ENCODE measurements at regions not wholly inside any gene's neighbourhood (a gene's known extent, or its start where the extent isn't known, plus 50 kb on each side); places are given as distances from the start of the nearest gene placed in this dataset.

DNA sequence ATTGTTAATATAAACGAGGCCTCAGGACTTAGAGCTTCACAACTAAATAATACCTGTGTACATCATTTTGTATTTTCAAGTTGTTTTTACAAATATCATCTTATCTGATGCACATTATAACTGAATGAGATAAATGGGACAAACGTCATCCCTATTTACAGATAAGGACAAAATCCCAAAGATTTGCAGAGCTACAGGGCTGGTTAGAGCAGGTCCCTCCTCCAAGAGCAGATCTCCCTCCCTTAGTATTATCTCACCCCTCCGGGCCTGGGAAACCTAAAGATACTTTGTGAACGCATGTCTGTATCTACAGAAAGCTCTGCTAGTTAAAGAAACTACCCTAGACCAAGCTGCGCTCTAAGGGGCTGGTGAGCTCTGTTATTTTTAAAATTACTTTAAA lies 130.4 kb upstream of the PROKR2 start:
- H3K36me3 ChIP-seq (ENCODE audit: control insufficient read depth, insufficient read depth, low read length), result no peaks in the 10 kb centered on the region
- ATAC-seq, result no peak
- BruUV-seq (replicated peaks), result no TSS peak
- TF ChIP-seq POLR2AphosphoS5 (IDR thresholded peaks at IDR 0.05; ENCODE audit: low read depth, low read length) (no peak), SIN3A (IDR thresholded peaks at IDR 0.05; ENCODE audit: borderline replicate concordance, insufficient read depth, low read depth, low read length) (no peak), TCF7L2 (IDR thresholded peaks at IDR 0.05; ENCODE audit: low read depth, low read length) (no peak)
- TF ChIP-seq, protein P1, sequence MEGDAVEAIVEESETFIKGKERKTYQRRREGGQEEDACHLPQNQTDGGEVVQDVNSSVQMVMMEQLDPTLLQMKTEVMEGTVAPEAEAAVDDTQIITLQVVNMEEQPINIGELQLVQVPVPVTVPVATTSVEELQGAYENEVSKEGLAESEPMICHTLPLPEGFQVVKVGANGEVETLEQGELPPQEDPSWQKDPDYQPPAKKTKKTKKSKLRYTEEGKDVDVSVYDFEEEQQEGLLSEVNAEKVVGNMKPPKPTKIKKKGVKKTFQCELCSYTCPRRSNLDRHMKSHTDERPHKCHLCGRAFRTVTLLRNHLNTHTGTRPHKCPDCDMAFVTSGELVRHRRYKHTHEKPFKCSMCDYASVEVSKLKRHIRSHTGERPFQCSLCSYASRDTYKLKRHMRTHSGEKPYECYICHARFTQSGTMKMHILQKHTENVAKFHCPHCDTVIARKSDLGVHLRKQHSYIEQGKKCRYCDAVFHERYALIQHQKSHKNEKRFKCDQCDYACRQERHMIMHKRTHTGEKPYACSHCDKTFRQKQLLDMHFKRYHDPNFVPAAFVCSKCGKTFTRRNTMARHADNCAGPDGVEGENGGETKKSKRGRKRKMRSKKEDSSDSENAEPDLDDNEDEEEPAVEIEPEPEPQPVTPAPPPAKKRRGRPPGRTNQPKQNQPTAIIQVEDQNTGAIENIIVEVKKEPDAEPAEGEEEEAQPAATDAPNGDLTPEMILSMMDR (IDR thresholded peaks at IDR 0.05), result no peak
- TF ChIP-seq, protein P2, sequence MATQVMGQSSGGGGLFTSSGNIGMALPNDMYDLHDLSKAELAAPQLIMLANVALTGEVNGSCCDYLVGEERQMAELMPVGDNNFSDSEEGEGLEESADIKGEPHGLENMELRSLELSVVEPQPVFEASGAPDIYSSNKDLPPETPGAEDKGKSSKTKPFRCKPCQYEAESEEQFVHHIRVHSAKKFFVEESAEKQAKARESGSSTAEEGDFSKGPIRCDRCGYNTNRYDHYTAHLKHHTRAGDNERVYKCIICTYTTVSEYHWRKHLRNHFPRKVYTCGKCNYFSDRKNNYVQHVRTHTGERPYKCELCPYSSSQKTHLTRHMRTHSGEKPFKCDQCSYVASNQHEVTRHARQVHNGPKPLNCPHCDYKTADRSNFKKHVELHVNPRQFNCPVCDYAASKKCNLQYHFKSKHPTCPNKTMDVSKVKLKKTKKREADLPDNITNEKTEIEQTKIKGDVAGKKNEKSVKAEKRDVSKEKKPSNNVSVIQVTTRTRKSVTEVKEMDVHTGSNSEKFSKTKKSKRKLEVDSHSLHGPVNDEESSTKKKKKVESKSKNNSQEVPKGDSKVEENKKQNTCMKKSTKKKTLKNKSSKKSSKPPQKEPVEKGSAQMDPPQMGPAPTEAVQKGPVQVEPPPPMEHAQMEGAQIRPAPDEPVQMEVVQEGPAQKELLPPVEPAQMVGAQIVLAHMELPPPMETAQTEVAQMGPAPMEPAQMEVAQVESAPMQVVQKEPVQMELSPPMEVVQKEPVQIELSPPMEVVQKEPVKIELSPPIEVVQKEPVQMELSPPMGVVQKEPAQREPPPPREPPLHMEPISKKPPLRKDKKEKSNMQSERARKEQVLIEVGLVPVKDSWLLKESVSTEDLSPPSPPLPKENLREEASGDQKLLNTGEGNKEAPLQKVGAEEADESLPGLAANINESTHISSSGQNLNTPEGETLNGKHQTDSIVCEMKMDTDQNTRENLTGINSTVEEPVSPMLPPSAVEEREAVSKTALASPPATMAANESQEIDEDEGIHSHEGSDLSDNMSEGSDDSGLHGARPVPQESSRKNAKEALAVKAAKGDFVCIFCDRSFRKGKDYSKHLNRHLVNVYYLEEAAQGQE (IDR thresholded peaks at IDR 0.05; ENCODE audit: insufficient read depth in 1 of 2, low read depth in 2 of 2, low read length in 1 of 2), result no peak
- DNase-seq (ENCODE audit: low read depth, low spot score), result no peak
- H3K9me3 ChIP-seq (ENCODE audit: control insufficient read depth, insufficient read depth, low read depth, low read length), result no peaks in the 10 kb centered on the region
- ChIA-PET POLR2A (no interaction called here), CTCF (interaction anchor here (2.0 kb wide), 2 partner anchors 44 to 242 kb away, joined by 6 to 8 read pairs; no protein-coding TSS in a partner anchor)
- in situ Hi-C loops (cut with HindIII; ENCODE audit: low pct_unique_long_range_greater_than_20kb, low sequenced_read_pairs) (no loop called here), intact Hi-C loops (cut with micrococcal nuclease; ENCODE audit: unreplicated experiment) (no loop called here)
- no peak overlapping the region for H3K4me3 ChIP-seq (ENCODE audit: low read depth in 2 of 2, low read length in 2 of 2)
- peaks cover 4% of the 10 kb centered on the region for H3K27me3 ChIP-seq (ENCODE audit: control insufficient read depth, insufficient read depth, low read length)
- no peak overlapping the region for H3K27ac ChIP-seq (ENCODE audit: low read length)
- H3K4me1 ChIP-seq (ENCODE audit: control insufficient read depth, insufficient read depth, low read length), result no peaks in the 10 kb centered on the region

DNA sequence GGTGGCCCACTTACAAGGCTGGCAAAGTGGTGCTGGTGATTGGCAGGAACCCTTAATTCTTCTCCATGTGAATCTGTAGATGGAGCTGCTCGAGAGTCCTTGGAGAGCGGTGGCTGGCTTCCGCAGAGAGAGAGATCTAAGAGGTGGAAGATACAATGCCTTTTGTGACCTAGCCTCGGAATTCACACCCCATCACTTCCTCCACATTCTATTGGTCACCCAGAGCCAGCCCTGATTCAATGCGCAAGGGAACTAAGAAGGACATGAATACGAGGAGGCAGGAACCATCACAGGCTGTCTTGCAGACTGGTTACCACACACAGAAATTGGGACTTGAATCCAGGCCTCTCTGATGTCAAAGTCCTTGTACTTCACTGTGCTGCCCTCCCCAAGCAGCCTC lies 128.9 kb upstream of the PROKR2 start:
- POLR2A ChIA-PET, result no interaction called here
- Histone ChIP-seq H3K27ac (ENCODE audit: low read length) (no peak overlapping the region), H3K9me3 (ENCODE audit: control insufficient read depth, insufficient read depth, low read depth, low read length) (no peaks in the 10 kb centered on the region), H3K4me3 (ENCODE audit: low read depth in 2 of 2, low read length in 2 of 2) (no peak overlapping the region), H3K36me3 (ENCODE audit: control insufficient read depth, insufficient read depth, low read length) (no peaks in the 10 kb centered on the region), H3K27me3 (ENCODE audit: control insufficient read depth, insufficient read depth, low read length) (peaks cover 4% of the 10 kb centered on the region), H3K4me1 (ENCODE audit: control insufficient read depth, insufficient read depth, low read length) (no peaks in the 10 kb centered on the region)
- BruUV-seq (replicated peaks), result no TSS peak
- TF ChIP-seq POLR2AphosphoS5 (IDR thresholded peaks at IDR 0.05; ENCODE audit: low read depth, low read length) (no peak), TCF7L2 (IDR thresholded peaks at IDR 0.05; ENCODE audit: low read depth, low read length) (no peak), SIN3A (IDR thresholded peaks at IDR 0.05; ENCODE audit: borderline replicate concordance, insufficient read depth, low read depth, low read length) (no peak)
- TF ChIP-seq, protein P2 (IDR thresholded peaks at IDR 0.05; ENCODE audit: insufficient read depth in 1 of 2, low read depth in 2 of 2, low read length in 1 of 2), result no peak
- TF ChIP-seq, protein P1 (IDR thresholded peaks at IDR 0.05), result no peak
- CTCF ChIA-PET, result interaction anchor here (2.0 kb wide), 1 partner anchor 240 kb away, joined by 6 read pairs; no protein-coding TSS in a partner anchor
- intact Hi-C loops (cut with micrococcal nuclease; ENCODE audit: unreplicated experiment), result no loop called here
- in situ Hi-C loops (cut with HindIII; ENCODE audit: low pct_unique_long_range_greater_than_20kb, low sequenced_read_pairs), result no loop called here
- DNase-seq (ENCODE audit: low read depth, low spot score) (no peak), ATAC-seq (no peak)
